HepG2 (cell line): ENCODE measurements at regions not wholly inside any gene's neighbourhood (a gene's known extent, or its start where the extent isn't known, plus 50 kb on each side); places are given as distances from the start of the nearest gene placed in this dataset.

ENCODE experiments used
- ATAC-seq: fragments of 200-7000 bp; cut with Tn5 transposase; 3 replicates; pipeline ENCODE4 v1.9.1; 2020; ENCODE audit warnings: mild to moderate bottlenecking, moderate library complexity
- BruUV-seq: library from RNA; stranded (reverse); fragments of 400-500 nt; replicated peaks from 2 replicates; lab custom pipeline; 2021; lab: Mats Ljungman, UMichigan
- CTCF ChIA-PET: fragments of 300-600 bp; formaldehyde crosslinking; extraction: SDS; loops from one replicate; lab custom pipeline; 2021; ENCODE audit warnings: low total read pairs, inconsistent platforms, low intra/inter-chr PET ratio; lab: Yijun Ruan, JAX
- POLR2A ChIA-PET: fragments of 350-600 bp; sonication (Branson Sonifier 250); formaldehyde crosslinking; loops from one replicate; lab custom pipeline; 2020; ENCODE audit warnings: antibody characterized with exemption, inconsistent platforms; lab: Yijun Ruan, JAX
- DNase-seq: peaks from one replicate; pipeline ENCODE4 v3.0.0-alpha.2; 2015; ENCODE audit warnings: low spot score
- FAIRE-seq: peaks from 3 replicates; lab custom pipeline; 2011; peaks lifted over from hg19 to GRCh38; lab: Jason Lieb, UNC
- H2AFZ ChIP-seq: one replicate; pipeline ENCODE4 v1.6.1; 2011; ENCODE audit warnings: low read length, inconsistent platforms
- H3K27ac ChIP-seq: fragments of 300-600 bp; 3 replicates; pipeline ENCODE4 v1.8.0; 2011; ENCODE audit warnings: mixed run types, mild to moderate bottlenecking, mixed read lengths, low read length, inconsistent platforms; ENCODE audit not compliant: insufficient read depth; ENCODE audit errors: extremely low read length
- H3K27me3 ChIP-seq, 2 experiments: fragments of 200-600 bp in 1 of 2; 2 replicates in 1 of 2; 3 replicates in 1 of 2; pipeline versions ENCODE4 v1.6.0 to v1.8.0; 2011; ENCODE audit warnings: low read length in 2 of 2, mild to moderate bottlenecking in 2 of 2, moderate library complexity in 2 of 2, inconsistent platforms in 1 of 2; ENCODE audit not compliant: insufficient read depth in 2 of 2, control insufficient read depth in 1 of 2
- H3K36me3 ChIP-seq, 2 experiments: fragments of 200-600 bp in 1 of 2; replicated peaks in 1 of 2; 2 replicates in 1 of 2; 3 replicates in 1 of 2; pipeline versions ENCODE4 v1.5.1 to v1.8.0; 2011; ENCODE audit warnings: low read length in 2 of 2, inconsistent platforms in 1 of 2; ENCODE audit not compliant: insufficient read depth in 2 of 2, control insufficient read depth in 1 of 2
- H3K4me1 ChIP-seq: 2 replicates; pipeline ENCODE4 v1.5.1; 2012; ENCODE audit warnings: low read length, inconsistent platforms; ENCODE audit not compliant: insufficient read depth
- H3K4me2 ChIP-seq: 2 replicates; pipeline ENCODE4 v1.6.0; 2011; ENCODE audit warnings: low read depth, low read length, inconsistent platforms
- H3K4me3 ChIP-seq, 3 experiments: fragments of 200-600 bp in 1 of 3; sonication (generic), shearing (Covaris generic) in 1 of 3; replicated peaks in 1 of 3; 2 replicates each; pipeline ENCODE4 v1.5.1; 2011 to 2016; ENCODE audit warnings: low read length in 3 of 3, inconsistent platforms in 2 of 3, low read depth in 2 of 3, mild to moderate bottlenecking in 2 of 3, control low read depth in 1 of 3, mixed read lengths in 1 of 3; ENCODE audit not compliant: insufficient read depth in 1 of 3
- H3K79me2 ChIP-seq: one replicate; pipeline ENCODE4 v1.6.1; 2011; ENCODE audit warnings: low read length, inconsistent platforms; ENCODE audit not compliant: insufficient read depth
- H3K9ac ChIP-seq: 2 replicates; pipeline ENCODE4 v1.6.0; 2011; ENCODE audit warnings: mild to moderate bottlenecking, low read depth, low read length, inconsistent platforms; ENCODE audit not compliant: insufficient read depth
- H3K9me3 ChIP-seq: 2 replicates; pipeline ENCODE4 v1.5.1; 2012; ENCODE audit warnings: mild to moderate bottlenecking, low read length
- H4K20me1 ChIP-seq: 2 replicates; pipeline ENCODE4 v1.6.0; 2011; ENCODE audit warnings: inconsistent platforms, mild to moderate bottlenecking, low read length, moderate library complexity; ENCODE audit not compliant: insufficient read depth
- ELF4 ChIP-seq: sonication (generic); formaldehyde crosslinking; IDR thresholded peaks from 2 replicates; pipeline ENCODE4 v1.5.0; 2020; ENCODE audit warnings: missing genetic modification reagents, mild to moderate bottlenecking, moderate library complexity, borderline replicate concordance
- FOXO1 ChIP-seq: sonication (generic); formaldehyde crosslinking; IDR thresholded peaks from 2 replicates; pipeline ENCODE4 v1.4.0; 2020; ENCODE audit warnings: missing genetic modification reagents
- HNRNPUL1 ChIP-seq: fragments of 200-400 bp; formaldehyde crosslinking; IDR thresholded peaks from 2 replicates; pipeline ENCODE4 v1.6.1; 2017; ENCODE audit warnings: low read depth, mild to moderate bottlenecking, low read length, moderate library complexity
- MAFG ChIP-seq: sonication (generic); formaldehyde crosslinking; IDR thresholded peaks from 2 replicates; pipeline ENCODE4 v1.5.1; 2020; ENCODE audit warnings: mild to moderate bottlenecking, missing genetic modification reagents
- NCOA2 ChIP-seq: sonication (generic); formaldehyde crosslinking; IDR thresholded peaks from 2 replicates; pipeline ENCODE4 v1.8.0; 2022; ENCODE audit warnings: inconsistent platforms
- RXRA ChIP-seq: sonication (generic); formaldehyde crosslinking; IDR thresholded peaks from 2 replicates; pipeline ENCODE4 v1.5.1; 2020; ENCODE audit warnings: missing genetic modification reagents
- TOPORS ChIP-seq: sonication (generic); formaldehyde crosslinking; IDR thresholded peaks from 2 replicates; pipeline ENCODE4 v1.8.0; 2023; ENCODE audit warnings: mild to moderate bottlenecking, missing genetic modification reagents
- ZIK1 ChIP-seq: sonication (generic); formaldehyde crosslinking; IDR thresholded peaks from 2 replicates; pipeline ENCODE4 v1.5.0; 2020; ENCODE audit warnings: mild to moderate bottlenecking, low read depth, missing genetic modification reagents, borderline replicate concordance
- ZNF674 ChIP-seq: sonication (generic); formaldehyde crosslinking; IDR thresholded peaks from 2 replicates; pipeline ENCODE4 v1.5.0; 2020; ENCODE audit warnings: low read depth, mild to moderate bottlenecking, missing genetic modification reagents
- ZNF841 ChIP-seq: sonication (generic); formaldehyde crosslinking; IDR thresholded peaks from 2 replicates; pipeline ENCODE4 v1.8.1; 2023; ENCODE audit warnings: missing genetic modification reagents, borderline replicate concordance
- WGBS: methylation state at CpG from one replicate; pipeline ENCODE4 v1.1.6; 2017; ENCODE audit warnings: low lambda C conversion rate; 5-methylcytosine and 5-hydroxymethylcytosine counted together
- in situ Hi-C: cut with HindIII; loops from 2 replicates; pipeline ENCODE4 v1.10.0; 2017; ENCODE audit warnings: low pct_unique_long_range_greater_than_20kb; ENCODE audit not compliant: extremely low pct_ligation_motif_present
- intact Hi-C: fragments of 100-400 bp; cut with micrococcal nuclease; formaldehyde crosslinking; loops from one replicate; pipeline ENCODE4 v1.10.0; 2022; ENCODE audit not compliant: unreplicated experiment
- TF ChIP-seq, protein P1 (sequence below): conservative IDR thresholded peaks from 2 replicates; pipeline ENCODE4 v1.6.1; 2018; ENCODE audit warnings: missing genetic modification reagents
- TF ChIP-seq, protein P2 (sequence below): sonication (generic); formaldehyde crosslinking; IDR thresholded peaks from 2 replicates; pipeline ENCODE4 v1.5.1; 2020; ENCODE audit warnings: mild to moderate bottlenecking, missing genetic modification reagents, borderline replicate concordance
- TF ChIP-seq, protein P3 (sequence below): sonication (generic); formaldehyde crosslinking; IDR thresholded peaks from 2 replicates; pipeline ENCODE4; 2020; ENCODE audit warnings: missing genetic modification reagents, mild to moderate bottlenecking, borderline replicate concordance

DNA sequence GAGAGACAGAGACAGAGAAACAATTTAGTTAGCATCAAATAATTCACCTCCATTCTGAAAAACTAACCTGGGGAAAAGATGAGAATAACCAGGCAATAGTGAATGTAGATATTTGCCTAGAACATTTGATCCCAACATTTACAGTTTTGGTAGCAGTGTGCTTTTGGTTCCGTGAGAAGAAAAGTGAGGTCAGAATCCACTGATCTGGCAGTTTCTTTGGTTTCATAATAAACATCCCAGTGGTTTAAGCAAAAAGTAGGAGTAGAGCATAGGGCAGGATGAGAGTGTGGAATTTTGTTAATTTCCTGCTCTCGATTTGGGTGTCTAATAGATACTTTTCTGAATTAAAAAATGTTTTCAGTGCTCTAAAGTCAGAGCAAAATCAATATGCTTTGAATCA, 887.0 kb downstream of the NR2F1-AS1 start:
- H3K79me2 ChIP-seq: no peaks in the 10 kb centered on the region
- H4K20me1 ChIP-seq: no peaks in the 10 kb centered on the region
- ChIA-PET POLR2A (no interaction called here), CTCF (no interaction called here)
- no peaks in the 10 kb centered on the region for H3K36me3 ChIP-seq
- H3K4me2 ChIP-seq: no peak overlapping the region
- H3K9ac ChIP-seq: no peak overlapping the region
- H3K27ac ChIP-seq: no peak overlapping the region
- WGBS: 37% methylated on average over 2 of the region's 2 CpGs
- in situ Hi-C loops (no loop called here), intact Hi-C loops (no loop called here)
- ATAC-seq (no peak), FAIRE-seq (no peak), DNase-seq (no peak)
- H2AFZ ChIP-seq: no peak overlapping the region
- no peaks in the 10 kb centered on the region for H3K27me3 ChIP-seq
- TF ChIP-seq RXRA (no peak), ZIK1 (CRISPR knock-in tag) (no peak), NCOA2 (CRISPR knock-in tag) (no peak), MAFG (CRISPR knock-in tag) (no peak), TOPORS (no peak), FOXO1 (no peak), ZNF841 (CRISPR knock-in tag) (no peak), ZNF674 (CRISPR knock-in tag) (no peak), HNRNPUL1 (no peak), ELF4 (CRISPR knock-in tag) (no peak)
- TF ChIP-seq, protein P1, sequence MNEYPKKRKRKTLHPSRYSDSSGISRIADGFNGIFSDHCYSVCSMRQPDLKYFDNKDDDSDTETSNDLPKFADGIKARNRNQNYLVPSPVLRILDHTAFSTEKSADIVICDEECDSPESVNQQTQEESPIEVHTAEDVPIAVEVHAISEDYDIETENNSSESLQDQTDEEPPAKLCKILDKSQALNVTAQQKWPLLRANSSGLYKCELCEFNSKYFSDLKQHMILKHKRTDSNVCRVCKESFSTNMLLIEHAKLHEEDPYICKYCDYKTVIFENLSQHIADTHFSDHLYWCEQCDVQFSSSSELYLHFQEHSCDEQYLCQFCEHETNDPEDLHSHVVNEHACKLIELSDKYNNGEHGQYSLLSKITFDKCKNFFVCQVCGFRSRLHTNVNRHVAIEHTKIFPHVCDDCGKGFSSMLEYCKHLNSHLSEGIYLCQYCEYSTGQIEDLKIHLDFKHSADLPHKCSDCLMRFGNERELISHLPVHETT (CRISPR knock-in tag): no peak
- TF ChIP-seq, protein P2, sequence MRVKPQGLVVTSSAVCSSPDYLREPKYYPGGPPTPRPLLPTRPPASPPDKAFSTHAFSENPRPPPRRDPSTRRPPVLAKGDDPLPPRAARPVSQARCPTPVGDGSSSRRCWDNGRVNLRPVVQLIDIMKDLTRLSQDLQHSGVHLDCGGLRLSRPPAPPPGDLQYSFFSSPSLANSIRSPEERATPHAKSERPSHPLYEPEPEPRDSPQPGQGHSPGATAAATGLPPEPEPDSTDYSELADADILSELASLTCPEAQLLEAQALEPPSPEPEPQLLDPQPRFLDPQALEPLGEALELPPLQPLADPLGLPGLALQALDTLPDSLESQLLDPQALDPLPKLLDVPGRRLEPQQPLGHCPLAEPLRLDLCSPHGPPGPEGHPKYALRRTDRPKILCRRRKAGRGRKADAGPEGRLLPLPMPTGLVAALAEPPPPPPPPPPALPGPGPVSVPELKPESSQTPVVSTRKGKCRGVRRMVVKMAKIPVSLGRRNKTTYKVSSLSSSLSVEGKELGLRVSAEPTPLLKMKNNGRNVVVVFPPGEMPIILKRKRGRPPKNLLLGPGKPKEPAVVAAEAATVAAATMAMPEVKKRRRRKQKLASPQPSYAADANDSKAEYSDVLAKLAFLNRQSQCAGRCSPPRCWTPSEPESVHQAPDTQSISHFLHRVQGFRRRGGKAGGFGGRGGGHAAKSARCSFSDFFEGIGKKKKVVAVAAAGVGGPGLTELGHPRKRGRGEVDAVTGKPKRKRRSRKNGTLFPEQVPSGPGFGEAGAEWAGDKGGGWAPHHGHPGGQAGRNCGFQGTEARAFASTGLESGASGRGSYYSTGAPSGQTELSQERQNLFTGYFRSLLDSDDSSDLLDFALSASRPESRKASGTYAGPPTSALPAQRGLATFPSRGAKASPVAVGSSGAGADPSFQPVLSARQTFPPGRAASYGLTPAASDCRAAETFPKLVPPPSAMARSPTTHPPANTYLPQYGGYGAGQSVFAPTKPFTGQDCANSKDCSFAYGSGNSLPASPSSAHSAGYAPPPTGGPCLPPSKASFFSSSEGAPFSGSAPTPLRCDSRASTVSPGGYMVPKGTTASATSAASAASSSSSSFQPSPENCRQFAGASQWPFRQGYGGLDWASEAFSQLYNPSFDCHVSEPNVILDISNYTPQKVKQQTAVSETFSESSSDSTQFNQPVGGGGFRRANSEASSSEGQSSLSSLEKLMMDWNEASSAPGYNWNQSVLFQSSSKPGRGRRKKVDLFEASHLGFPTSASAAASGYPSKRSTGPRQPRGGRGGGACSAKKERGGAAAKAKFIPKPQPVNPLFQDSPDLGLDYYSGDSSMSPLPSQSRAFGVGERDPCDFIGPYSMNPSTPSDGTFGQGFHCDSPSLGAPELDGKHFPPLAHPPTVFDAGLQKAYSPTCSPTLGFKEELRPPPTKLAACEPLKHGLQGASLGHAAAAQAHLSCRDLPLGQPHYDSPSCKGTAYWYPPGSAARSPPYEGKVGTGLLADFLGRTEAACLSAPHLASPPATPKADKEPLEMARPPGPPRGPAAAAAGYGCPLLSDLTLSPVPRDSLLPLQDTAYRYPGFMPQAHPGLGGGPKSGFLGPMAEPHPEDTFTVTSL (CRISPR knock-in tag): no peak
- TF ChIP-seq, protein P3, sequence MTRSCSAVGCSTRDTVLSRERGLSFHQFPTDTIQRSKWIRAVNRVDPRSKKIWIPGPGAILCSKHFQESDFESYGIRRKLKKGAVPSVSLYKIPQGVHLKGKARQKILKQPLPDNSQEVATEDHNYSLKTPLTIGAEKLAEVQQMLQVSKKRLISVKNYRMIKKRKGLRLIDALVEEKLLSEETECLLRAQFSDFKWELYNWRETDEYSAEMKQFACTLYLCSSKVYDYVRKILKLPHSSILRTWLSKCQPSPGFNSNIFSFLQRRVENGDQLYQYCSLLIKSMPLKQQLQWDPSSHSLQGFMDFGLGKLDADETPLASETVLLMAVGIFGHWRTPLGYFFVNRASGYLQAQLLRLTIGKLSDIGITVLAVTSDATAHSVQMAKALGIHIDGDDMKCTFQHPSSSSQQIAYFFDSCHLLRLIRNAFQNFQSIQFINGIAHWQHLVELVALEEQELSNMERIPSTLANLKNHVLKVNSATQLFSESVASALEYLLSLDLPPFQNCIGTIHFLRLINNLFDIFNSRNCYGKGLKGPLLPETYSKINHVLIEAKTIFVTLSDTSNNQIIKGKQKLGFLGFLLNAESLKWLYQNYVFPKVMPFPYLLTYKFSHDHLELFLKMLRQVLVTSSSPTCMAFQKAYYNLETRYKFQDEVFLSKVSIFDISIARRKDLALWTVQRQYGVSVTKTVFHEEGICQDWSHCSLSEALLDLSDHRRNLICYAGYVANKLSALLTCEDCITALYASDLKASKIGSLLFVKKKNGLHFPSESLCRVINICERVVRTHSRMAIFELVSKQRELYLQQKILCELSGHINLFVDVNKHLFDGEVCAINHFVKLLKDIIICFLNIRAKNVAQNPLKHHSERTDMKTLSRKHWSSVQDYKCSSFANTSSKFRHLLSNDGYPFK (CRISPR knock-in tag): no peak
- H3K4me1 ChIP-seq: peaks cover 7% of the 10 kb centered on the region; the same call in 1 of the 2 replicates
- BruUV-seq: no TSS peak
- no peaks in the 10 kb centered on the region for H3K9me3 ChIP-seq
- no peak overlapping the region for H3K4me3 ChIP-seq
